HEK293 (cell line): ENCODE measurements at regions not wholly inside any gene's neighbourhood (a gene's known extent, or its start where the extent isn't known, plus 50 kb on each side); places are given as distances from the start of the nearest gene placed in this dataset.
"Not testable (repeated sequence)": the region's sequence is repeated elsewhere in the genome, so short reads cannot be mapped to it uniquely, and the experiment has no call there.

Experiments
- YY1 ChIP-seq: fragments of 450-650 bp; formaldehyde crosslinking; IDR thresholded peaks from 2 replicates; pipeline ENCODE4 v1.5.1; 2018; ENCODE audit warnings: missing biosample characterization, missing genetic modification characterization
- ZNF623 ChIP-seq: fragments of 450-650 bp; formaldehyde crosslinking; IDR thresholded peaks from 2 replicates; pipeline ENCODE4 v1.5.1; 2016; ENCODE audit warnings: missing biosample characterization, missing genetic modification characterization
- ZSCAN30 ChIP-seq: fragments of 450-650 bp; IDR thresholded peaks from 2 replicates; pipeline ENCODE4 v1.5.1; 2018; ENCODE audit warnings: missing biosample characterization, mild to moderate bottlenecking, missing genetic modification characterization, moderate library complexity
- TF ChIP-seq, protein P1 (sequence below): fragments of 450-650 bp; formaldehyde crosslinking; IDR thresholded peaks from 2 replicates; pipeline ENCODE4 v1.5.1; 2016; ENCODE audit warnings: missing biosample characterization, missing genetic modification characterization
- TF ChIP-seq, protein P2 (sequence below): fragments of 450-650 bp; formaldehyde crosslinking; IDR thresholded peaks from 2 replicates; pipeline ENCODE4 v1.5.1; 2016; ENCODE audit warnings: missing biosample characterization, missing genetic modification characterization

DNA sequence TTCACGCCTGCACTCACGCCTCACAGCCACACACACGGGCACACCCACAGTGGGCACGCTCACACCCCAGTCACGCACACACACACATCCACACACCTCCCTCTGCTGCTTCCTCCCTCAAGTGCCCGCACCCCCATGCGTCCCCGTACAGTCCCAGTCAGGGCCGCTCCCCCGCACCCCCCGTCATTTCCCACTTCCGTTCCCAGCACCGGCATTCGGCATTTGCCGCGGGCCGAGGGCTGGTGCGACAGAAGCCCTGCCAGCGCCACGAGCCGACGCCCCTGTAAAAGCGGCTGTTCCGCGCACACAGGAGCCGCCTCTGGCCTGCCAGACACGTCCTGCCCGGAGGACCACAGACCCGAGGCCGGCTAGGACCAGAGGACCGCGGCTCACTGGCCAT, 4428.0 kb upstream of the TPTE start:
- TF ChIP-seq, protein P1, sequence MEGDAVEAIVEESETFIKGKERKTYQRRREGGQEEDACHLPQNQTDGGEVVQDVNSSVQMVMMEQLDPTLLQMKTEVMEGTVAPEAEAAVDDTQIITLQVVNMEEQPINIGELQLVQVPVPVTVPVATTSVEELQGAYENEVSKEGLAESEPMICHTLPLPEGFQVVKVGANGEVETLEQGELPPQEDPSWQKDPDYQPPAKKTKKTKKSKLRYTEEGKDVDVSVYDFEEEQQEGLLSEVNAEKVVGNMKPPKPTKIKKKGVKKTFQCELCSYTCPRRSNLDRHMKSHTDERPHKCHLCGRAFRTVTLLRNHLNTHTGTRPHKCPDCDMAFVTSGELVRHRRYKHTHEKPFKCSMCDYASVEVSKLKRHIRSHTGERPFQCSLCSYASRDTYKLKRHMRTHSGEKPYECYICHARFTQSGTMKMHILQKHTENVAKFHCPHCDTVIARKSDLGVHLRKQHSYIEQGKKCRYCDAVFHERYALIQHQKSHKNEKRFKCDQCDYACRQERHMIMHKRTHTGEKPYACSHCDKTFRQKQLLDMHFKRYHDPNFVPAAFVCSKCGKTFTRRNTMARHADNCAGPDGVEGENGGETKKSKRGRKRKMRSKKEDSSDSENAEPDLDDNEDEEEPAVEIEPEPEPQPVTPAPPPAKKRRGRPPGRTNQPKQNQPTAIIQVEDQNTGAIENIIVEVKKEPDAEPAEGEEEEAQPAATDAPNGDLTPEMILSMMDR (tag by site-specific recombination) = not testable (repeated sequence)
- TF ChIP-seq, protein P2, sequence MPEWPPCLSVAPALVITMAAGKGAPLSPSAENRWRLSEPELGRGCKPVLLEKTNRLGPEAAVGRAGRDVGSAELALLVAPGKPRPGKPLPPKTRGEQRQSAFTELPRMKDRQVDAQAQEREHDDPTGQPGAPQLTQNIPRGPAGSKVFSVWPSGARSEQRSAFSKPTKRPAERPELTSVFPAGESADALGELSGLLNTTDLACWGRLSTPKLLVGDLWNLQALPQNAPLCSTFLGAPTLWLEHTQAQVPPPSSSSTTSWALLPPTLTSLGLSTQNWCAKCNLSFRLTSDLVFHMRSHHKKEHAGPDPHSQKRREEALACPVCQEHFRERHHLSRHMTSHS (tag by site-specific recombination) = not testable (repeated sequence)
- TF ChIP-seq ZSCAN30 (tag by site-specific recombination); ZNF623 (tag by site-specific recombination); YY1: not testable (repeated sequence)
